Glutamatergic neuron (in vitro differentiated cells): ENCODE measurements at regions not wholly inside any gene's neighbourhood (a gene's known extent, or its start where the extent isn't known, plus 50 kb on each side); places are given as distances from the start of the nearest gene placed in this dataset.

ENCODE experiments used
- DNase-seq: peaks from one replicate; pipeline ENCODE4 v3.0.0; 2022
- H3K27ac Mint-ChIP-seq: one replicate; pipeline ENCODE4 v1.8.0; 2020; ENCODE audit warnings: mild to moderate bottlenecking, mixed read lengths, inconsistent platforms; ENCODE audit not compliant: unreplicated experiment
- H3K27me3 Mint-ChIP-seq: one replicate; pipeline ENCODE4 v1.8.0; 2020; ENCODE audit warnings: mild to moderate bottlenecking, moderate library complexity, mixed read lengths, inconsistent platforms; ENCODE audit not compliant: unreplicated experiment
- H3K36me3 Mint-ChIP-seq: one replicate; pipeline ENCODE4 v1.8.0; 2020; ENCODE audit warnings: mild to moderate bottlenecking, mixed read lengths, inconsistent platforms; ENCODE audit not compliant: unreplicated experiment
- H3K4me1 Mint-ChIP-seq: one replicate; pipeline ENCODE4 v1.8.0; 2020; ENCODE audit warnings: mild to moderate bottlenecking, low read depth, mixed read lengths, inconsistent platforms; ENCODE audit not compliant: unreplicated experiment
- H3K4me3 Mint-ChIP-seq: one replicate; pipeline ENCODE4 v1.8.0; 2020; ENCODE audit warnings: mild to moderate bottlenecking, mixed read lengths, inconsistent platforms; ENCODE audit not compliant: unreplicated experiment
- H3K9me3 Mint-ChIP-seq: one replicate; pipeline ENCODE4 v1.8.0; 2020; ENCODE audit warnings: mild to moderate bottlenecking, moderate library complexity, mixed read lengths, inconsistent platforms; ENCODE audit not compliant: unreplicated experiment
- CTCF ChIP-seq: fragments of 200-600 bp; sonication (generic); IDR thresholded peaks from one replicate; pipeline ENCODE4 v1.5.0; 2021; ENCODE audit not compliant: partially characterized antibody, unreplicated experiment

GRCh38 chr5:82730913-82731312 is 346.3 kb downstream of the TMEM167A start:
- Mint-ChIP-seq H3K4me1 (no peaks in the 10 kb centered on the region), H3K9me3 (no peaks in the 10 kb centered on the region), H3K27ac (no peak overlapping the region), H3K36me3 (no peaks in the 10 kb centered on the region), H3K27me3 (peaks cover 2% of the 10 kb centered on the region), H3K4me3 (no peak overlapping the region)
- no peak for TF ChIP-seq CTCF
- DNase-seq: no peak

- Mint-ChIP-seq H3K9me3 (no peaks in the 10 kb centered on the region), H3K36me3 (no peaks in the 10 kb centered on the region), H3K4me3 (no peak overlapping the region), H3K27ac (no peak overlapping the region), H3K27me3 (peaks cover 2% of the 10 kb centered on the region), H3K4me1 (no peaks in the 10 kb centered on the region)
- no peak for TF ChIP-seq CTCF
- no peak for DNase-seq
Observed at GRCh38 chr5:82728926-82729702, 348.1 kb downstream of the TMEM167A start.

- DNase-seq: no peak
- Mint-ChIP-seq H3K36me3 (no peaks in the 10 kb centered on the region), H3K27me3 (peaks cover 1% of the 10 kb centered on the region), H3K4me3 (no peak overlapping the region), H3K4me1 (no peaks in the 10 kb centered on the region), H3K9me3 (no peaks in the 10 kb centered on the region), H3K27ac (no peak overlapping the region)
- TF ChIP-seq CTCF: no peak
Observed at GRCh38 chr5:82723168-82723567, 354.0 kb downstream of the TMEM167A start.

- no peaks in the 10 kb centered on the region for H3K4me1 Mint-ChIP-seq
Observed at GRCh38 chr5:82721087-82721410, 356.1 kb downstream of the TMEM167A start.

More at GRCh38 chr5:82721087-82721410, 356.1 kb downstream of the TMEM167A start:
- DNase-seq: no peak
- no peak overlapping the region for H3K4me3 Mint-ChIP-seq
- no peak for TF ChIP-seq CTCF
- H3K9me3 Mint-ChIP-seq: peaks cover 2% of the 10 kb centered on the region
- H3K36me3 Mint-ChIP-seq: no peaks in the 10 kb centered on the region
- H3K27ac Mint-ChIP-seq: no peak overlapping the region
- H3K27me3 Mint-ChIP-seq: peaks cover 1% of the 10 kb centered on the region
